K562 (cell line): ENCODE measurements at regions not wholly inside any gene's neighbourhood (a gene's known extent, or its start where the extent isn't known, plus 50 kb on each side); places are given as distances from the start of the nearest gene placed in this dataset.

Experiments used
- ATAC-seq: fragments of 200-7000 bp; cut with Tn5 transposase; 3 replicates; pipeline ENCODE4 v1.9.1; 2020; ENCODE audit warnings: moderate library complexity
- BruUV-seq: library from RNA; stranded (reverse); fragments of 400-500 nt; replicated peaks from 2 replicates; lab custom pipeline; 2021; lab: Mats Ljungman, UMichigan
- CTCF ChIA-PET: fragments of 300-600 bp; formaldehyde crosslinking; extraction: SDS; loops from one replicate; lab custom pipeline; 2021; ENCODE audit warnings: low intra/inter-chr PET ratio; lab: Yijun Ruan, JAX
- POLR2A ChIA-PET: fragments of 300-600, 350-650 bp; sonication (Branson Sonifier 250); formaldehyde crosslinking; extraction: SDS; loops from one replicate; lab custom pipeline; 2021; ENCODE audit warnings: antibody characterized with exemption, inconsistent platforms; lab: Yijun Ruan, JAX
- DNase-seq, 4 experiments: peaks; one replicate each; pipeline versions ENCODE4 v3.0.0 to v3.0.0-alpha.2; 2011 to 2018; ENCODE audit warnings: low spot score in 3 of 4, mixed read lengths in 3 of 4; ENCODE audit errors: extremely low read depth in 1 of 4
- FAIRE-seq: peaks from 2 replicates; lab custom pipeline; 2011; peaks lifted over from hg19 to GRCh38; lab: Jason Lieb, UNC
- H2AFZ ChIP-seq: 2 replicates; pipeline ENCODE4 v1.6.0; 2011; ENCODE audit warnings: low read depth, low read length, control low read depth, inconsistent platforms
- H3K27ac ChIP-seq: fragments of 200-600 bp; 3 replicates; pipeline ENCODE4 v1.8.0; 2011; ENCODE audit warnings: low read depth, mild to moderate bottlenecking, control low read depth, inconsistent platforms, low read length, moderate library complexity, mixed read lengths; ENCODE audit errors: extremely low read depth
- H3K27me3 ChIP-seq, 2 experiments: fragments of 300-600 bp in 1 of 2; 2 replicates in 1 of 2; 3 replicates in 1 of 2; pipeline versions ENCODE4 v1.6.0 to v1.8.0; 2011; ENCODE audit warnings: inconsistent platforms in 2 of 2, low read length in 2 of 2, mild to moderate bottlenecking in 1 of 2, mixed read lengths in 1 of 2, moderate library complexity in 1 of 2; ENCODE audit not compliant: control insufficient read depth in 2 of 2, insufficient read depth in 2 of 2
- H3K36me3 ChIP-seq: fragments of 300-600 bp; 3 replicates; pipeline ENCODE4 v1.8.0; 2011; ENCODE audit warnings: mild to moderate bottlenecking, low read length, inconsistent platforms; ENCODE audit not compliant: control insufficient read depth, insufficient read depth
- H3K4me1 ChIP-seq, 2 experiments: fragments of 200-600 bp in 1 of 2; replicated peaks in 1 of 2; 2 replicates in 1 of 2; 3 replicates in 1 of 2; pipeline versions ENCODE4 v1.5.1 to v1.8.0; 2011; ENCODE audit warnings: inconsistent platforms in 2 of 2, low read length in 2 of 2, mild to moderate bottlenecking in 1 of 2, mixed read lengths in 1 of 2, moderate library complexity in 1 of 2; ENCODE audit not compliant: control insufficient read depth in 2 of 2, insufficient read depth in 2 of 2
- H3K4me2 ChIP-seq: 2 replicates; pipeline ENCODE4 v1.6.1; 2011; ENCODE audit warnings: low read length, control low read depth, inconsistent platforms, mixed read lengths; ENCODE audit not compliant: insufficient read depth
- H3K4me3 ChIP-seq: fragments of 200-600 bp; sonication (generic), shearing (Covaris generic); 2 replicates; pipeline ENCODE4 v1.5.1; 2016; ENCODE audit warnings: control low read depth, inconsistent platforms
- H3K79me2 ChIP-seq: fragments of 200-600 bp; 3 replicates; pipeline ENCODE4 v1.8.0; 2011; ENCODE audit warnings: low read length, inconsistent platforms; ENCODE audit not compliant: control insufficient read depth, insufficient read depth
- H3K9ac ChIP-seq, 2 experiments: 2 replicates each; pipeline versions ENCODE4 v1.6.0 to v1.6.1; 2011; ENCODE audit warnings: low read depth in 2 of 2, low read length in 2 of 2, control low read depth in 1 of 2, inconsistent platforms in 1 of 2, mild to moderate bottlenecking in 1 of 2, mixed read lengths in 1 of 2; ENCODE audit not compliant: insufficient read depth in 1 of 2
- H3K9me1 ChIP-seq: one replicate; pipeline ENCODE4 v1.6.0; 2011; ENCODE audit warnings: inconsistent platforms, mild to moderate bottlenecking, low read length, moderate library complexity; ENCODE audit not compliant: control insufficient read depth, insufficient read depth
- H3K9me3 ChIP-seq: replicated peaks from 2 replicates; pipeline ENCODE4 v1.5.1; 2011; ENCODE audit warnings: low read depth, low read length, inconsistent platforms; ENCODE audit not compliant: control insufficient read depth, insufficient read depth
- H4K20me1 ChIP-seq: replicated peaks from 2 replicates; pipeline ENCODE4 v1.6.1; 2011; ENCODE audit warnings: low read length, inconsistent platforms, mixed read lengths; ENCODE audit not compliant: control insufficient read depth, insufficient read depth
- CC2D1A ChIP-seq: fragments of 450-650 bp; IDR thresholded peaks from 2 replicates; pipeline ENCODE4 v1.6.1; 2017; ENCODE audit warnings: mild to moderate bottlenecking
- GABPB2 ChIP-seq: fragments of 250-450 bp; sonication (Bioruptor Pico); conservative IDR thresholded peaks from 2 replicates; pipeline ENCODE4 v1.5.1; 2021; ENCODE audit warnings: mild to moderate bottlenecking
- MEIS2 ChIP-seq: fragments of 450-650 bp; IDR thresholded peaks from 2 replicates; pipeline ENCODE4 v1.6.1; 2014; ENCODE audit warnings: mild to moderate bottlenecking; ENCODE audit not compliant: partially characterized antibody
- NFIC ChIP-seq: fragments of 450-650 bp; IDR thresholded peaks from 2 replicates; pipeline ENCODE4 v1.6.1; 2017; ENCODE audit warnings: mild to moderate bottlenecking, inconsistent platforms
- POLR2G ChIP-seq: fragments of 200-400 bp; formaldehyde crosslinking; IDR thresholded peaks from 2 replicates; pipeline ENCODE4 v1.6.1; 2017; ENCODE audit warnings: low read depth, mild to moderate bottlenecking, antibody characterized with exemption, low read length, moderate library complexity
- SMARCA4 ChIP-seq: fragments of 450-650 bp; IDR thresholded peaks from 2 replicates; pipeline ENCODE4 v1.6.1; 2016
- TBP ChIP-seq: optimal IDR thresholded peaks from 2 replicates; pipeline ENCODE3; 2011; ENCODE audit warnings: low read depth, low read length, improper control_type of control experiment
- TCF7 ChIP-seq: sonication (generic); IDR thresholded peaks from 2 replicates; pipeline ENCODE4 v1.6.1; 2016; ENCODE audit warnings: antibody characterized with exemption, borderline replicate concordance
- ZNF584 ChIP-seq: fragments of 200-800 bp; sonication (Bioruptor generic); IDR thresholded peaks from 2 replicates; pipeline ENCODE4 v1.6.1; 2016; ENCODE audit warnings: low read depth, mild to moderate bottlenecking, missing genetic modification characterization, missing compliant biosample characterization
- ZNF717 ChIP-seq: fragments of 250-450 bp; sonication (Bioruptor Pico); IDR thresholded peaks from 2 replicates; pipeline ENCODE4 v1.5.0; 2021
- ZNF778 ChIP-seq: fragments of 450-650 bp; formaldehyde crosslinking; IDR thresholded peaks from 2 replicates; pipeline ENCODE4 v1.4.0; 2020; ENCODE audit warnings: mild to moderate bottlenecking, moderate library complexity
- WGBS: fragments of 100-300 bp; shearing (Covaris generic); methylation state at CpG from one replicate; pipeline ENCODE4 v1.1.6; 2016; ENCODE audit warnings: low coverage, mixed read lengths; ENCODE audit not compliant: insufficient coverage; ENCODE audit errors: missing lambda C conversion rate; 5-methylcytosine and 5-hydroxymethylcytosine counted together
- in situ Hi-C: fragments of 300-500 bp; cut with MboI; formaldehyde crosslinking; loops from 4 replicates; pipeline ENCODE4 v1.15.0; 2018; ENCODE audit warnings: inconsistent platforms, mixed read lengths
- intact Hi-C: fragments of 100-400 bp; cut with micrococcal nuclease; formaldehyde crosslinking; loops from 2 replicates; pipeline ENCODE4 v1.14.2; 2022
- TF ChIP-seq, protein P1 (sequence below): fragments of 150-350 bp; IDR thresholded peaks from 2 replicates; pipeline ENCODE4 v1.6.1; 2014; ENCODE audit warnings: low read depth, mild to moderate bottlenecking, low read length, borderline replicate concordance

DNA sequence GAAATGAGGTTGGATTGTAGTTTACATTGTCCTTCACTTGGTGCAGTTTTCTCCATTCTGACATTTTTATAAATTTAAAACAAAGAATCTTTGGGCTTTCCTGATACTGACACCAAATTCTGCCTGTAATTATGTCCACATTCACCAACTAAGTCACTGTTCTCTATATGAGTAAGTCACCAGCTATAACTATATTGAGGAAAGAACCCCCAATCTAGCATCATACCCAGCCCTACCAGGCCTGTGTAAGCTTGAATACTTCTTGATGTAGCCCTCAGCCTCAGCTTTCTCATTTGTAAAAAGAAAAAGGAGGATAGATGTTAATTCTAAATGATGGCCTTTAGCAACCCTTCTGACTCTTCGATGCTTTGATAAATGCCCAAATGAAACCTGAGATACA, 112.7 kb upstream of the FST start:
- no peaks in the 10 kb centered on the region for H3K36me3 ChIP-seq
- ChIA-PET POLR2A (no interaction called here), CTCF (no interaction called here)
- H3K4me1 ChIP-seq = no peaks in the 10 kb centered on the region
- H3K27me3 ChIP-seq = no peaks in the 10 kb centered on the region
- DNase-seq (no peak), ATAC-seq (no peak), FAIRE-seq (no peak)
- no peak overlapping the region for H3K4me2 ChIP-seq
- no peak overlapping the region for H3K9ac ChIP-seq
- H3K9me1 ChIP-seq = no peaks in the 10 kb centered on the region
- in situ Hi-C loops = no loop called here
- intact Hi-C loops = no loop called here
- BruUV-seq = no TSS peak
- no peak overlapping the region for H3K27ac ChIP-seq
- no peaks in the 10 kb centered on the region for H3K9me3 ChIP-seq
- 0% methylated on average over 1 of the region's 1 CpG for WGBS
- H2AFZ ChIP-seq = no peak overlapping the region
- no peak overlapping the region for H3K4me3 ChIP-seq
- no peaks in the 10 kb centered on the region for H3K79me2 ChIP-seq
- TF ChIP-seq TCF7 = no peak
- TF ChIP-seq ZNF717 (CRISPR knock-in tag) = no peak
- TF ChIP-seq GABPB2 (CRISPR knock-in tag) = no peak
- TF ChIP-seq TBP = no peak
- TF ChIP-seq ZNF584 (CRISPR knock-in tag) = no peak
- no peak for TF ChIP-seq ZNF778
- no peak for TF ChIP-seq NFIC
- TF ChIP-seq CC2D1A = no peak
- TF ChIP-seq POLR2G = no peak
- TF ChIP-seq, protein P1, sequence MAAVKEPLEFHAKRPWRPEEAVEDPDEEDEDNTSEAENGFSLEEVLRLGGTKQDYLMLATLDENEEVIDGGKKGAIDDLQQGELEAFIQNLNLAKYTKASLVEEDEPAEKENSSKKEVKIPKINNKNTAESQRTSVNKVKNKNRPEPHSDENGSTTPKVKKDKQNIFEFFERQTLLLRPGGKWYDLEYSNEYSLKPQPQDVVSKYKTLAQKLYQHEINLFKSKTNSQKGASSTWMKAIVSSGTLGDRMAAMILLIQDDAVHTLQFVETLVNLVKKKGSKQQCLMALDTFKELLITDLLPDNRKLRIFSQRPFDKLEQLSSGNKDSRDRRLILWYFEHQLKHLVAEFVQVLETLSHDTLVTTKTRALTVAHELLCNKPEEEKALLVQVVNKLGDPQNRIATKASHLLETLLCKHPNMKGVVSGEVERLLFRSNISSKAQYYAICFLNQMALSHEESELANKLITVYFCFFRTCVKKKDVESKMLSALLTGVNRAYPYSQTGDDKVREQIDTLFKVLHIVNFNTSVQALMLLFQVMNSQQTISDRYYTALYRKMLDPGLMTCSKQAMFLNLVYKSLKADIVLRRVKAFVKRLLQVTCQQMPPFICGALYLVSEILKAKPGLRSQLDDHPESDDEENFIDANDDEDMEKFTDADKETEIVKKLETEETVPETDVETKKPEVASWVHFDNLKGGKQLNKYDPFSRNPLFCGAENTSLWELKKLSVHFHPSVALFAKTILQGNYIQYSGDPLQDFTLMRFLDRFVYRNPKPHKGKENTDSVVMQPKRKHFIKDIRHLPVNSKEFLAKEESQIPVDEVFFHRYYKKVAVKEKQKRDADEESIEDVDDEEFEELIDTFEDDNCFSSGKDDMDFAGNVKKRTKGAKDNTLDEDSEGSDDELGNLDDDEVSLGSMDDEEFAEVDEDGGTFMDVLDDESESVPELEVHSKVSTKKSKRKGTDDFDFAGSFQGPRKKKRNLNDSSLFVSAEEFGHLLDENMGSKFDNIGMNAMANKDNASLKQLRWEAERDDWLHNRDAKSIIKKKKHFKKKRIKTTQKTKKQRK = no peak
- TF ChIP-seq SMARCA4 = no peak
- TF ChIP-seq MEIS2 = no peak
- no peaks in the 10 kb centered on the region for H4K20me1 ChIP-seq
